HL-60 (cell line): ENCODE measurements at regions not wholly inside any gene's neighbourhood (a gene's known extent, or its start where the extent isn't known, plus 50 kb on each side); places are given as distances from the start of the nearest gene placed in this dataset.

Source experiments
- DNase-seq, 2 experiments: peaks; one replicate each; pipeline ENCODE4 v3.0.0-alpha.2; 2010 to 2020; ENCODE audit warnings: low read depth in 1 of 2, low spot score in 1 of 2
- H3K27ac ChIP-seq: fragments of 250-450 bp; sonication (Bioruptor Pico); replicated peaks from 2 replicates; pipeline ENCODE4 v1.5.1; 2020; ENCODE audit warnings: mild to moderate bottlenecking, moderate library complexity
- H3K27me3 ChIP-seq: fragments of 250-450 bp; sonication (Bioruptor Pico); 2 replicates; pipeline ENCODE4 v1.5.1; 2021; ENCODE audit warnings: mild to moderate bottlenecking, moderate library complexity; ENCODE audit not compliant: insufficient read depth, poor library complexity, severe bottlenecking
- H3K4me3 ChIP-seq: replicated peaks from 2 replicates; pipeline ENCODE4 v1.5.1; 2011; ENCODE audit warnings: mild to moderate bottlenecking, control low read depth, low read length; ENCODE audit not compliant: insufficient read depth
- GABPA ChIP-seq: IDR thresholded peaks from 2 replicates; pipeline ENCODE4 v1.6.1; 2012; ENCODE audit warnings: low read depth
- POLR2AphosphoS5 ChIP-seq: IDR thresholded peaks from 2 replicates; pipeline ENCODE4 v1.6.1; 2012; ENCODE audit warnings: low read depth
- SPI1 ChIP-seq: IDR thresholded peaks from 2 replicates; pipeline ENCODE4 v1.6.1; 2012; ENCODE audit warnings: low read depth, mild to moderate bottlenecking, borderline replicate concordance
- TF ChIP-seq, protein P1 (sequence below): IDR thresholded peaks from 2 replicates; pipeline ENCODE4 v1.6.1; 2012; ENCODE audit warnings: low read depth; ENCODE audit not compliant: insufficient replicate concordance
- TF ChIP-seq, protein P2 (sequence below): IDR thresholded peaks from one replicate; pipeline ENCODE4 v1.5.1; 2011; ENCODE audit warnings: low read length, control low read depth, inconsistent platforms; ENCODE audit not compliant: insufficient read depth

GRCh38 chr4:30028826-30029225 is 691.3 kb upstream of the PCDH7 start:
- TF ChIP-seq SPI1, result no peak
- no peak for TF ChIP-seq POLR2AphosphoS5
- no peak for TF ChIP-seq GABPA
- TF ChIP-seq, protein P1, sequence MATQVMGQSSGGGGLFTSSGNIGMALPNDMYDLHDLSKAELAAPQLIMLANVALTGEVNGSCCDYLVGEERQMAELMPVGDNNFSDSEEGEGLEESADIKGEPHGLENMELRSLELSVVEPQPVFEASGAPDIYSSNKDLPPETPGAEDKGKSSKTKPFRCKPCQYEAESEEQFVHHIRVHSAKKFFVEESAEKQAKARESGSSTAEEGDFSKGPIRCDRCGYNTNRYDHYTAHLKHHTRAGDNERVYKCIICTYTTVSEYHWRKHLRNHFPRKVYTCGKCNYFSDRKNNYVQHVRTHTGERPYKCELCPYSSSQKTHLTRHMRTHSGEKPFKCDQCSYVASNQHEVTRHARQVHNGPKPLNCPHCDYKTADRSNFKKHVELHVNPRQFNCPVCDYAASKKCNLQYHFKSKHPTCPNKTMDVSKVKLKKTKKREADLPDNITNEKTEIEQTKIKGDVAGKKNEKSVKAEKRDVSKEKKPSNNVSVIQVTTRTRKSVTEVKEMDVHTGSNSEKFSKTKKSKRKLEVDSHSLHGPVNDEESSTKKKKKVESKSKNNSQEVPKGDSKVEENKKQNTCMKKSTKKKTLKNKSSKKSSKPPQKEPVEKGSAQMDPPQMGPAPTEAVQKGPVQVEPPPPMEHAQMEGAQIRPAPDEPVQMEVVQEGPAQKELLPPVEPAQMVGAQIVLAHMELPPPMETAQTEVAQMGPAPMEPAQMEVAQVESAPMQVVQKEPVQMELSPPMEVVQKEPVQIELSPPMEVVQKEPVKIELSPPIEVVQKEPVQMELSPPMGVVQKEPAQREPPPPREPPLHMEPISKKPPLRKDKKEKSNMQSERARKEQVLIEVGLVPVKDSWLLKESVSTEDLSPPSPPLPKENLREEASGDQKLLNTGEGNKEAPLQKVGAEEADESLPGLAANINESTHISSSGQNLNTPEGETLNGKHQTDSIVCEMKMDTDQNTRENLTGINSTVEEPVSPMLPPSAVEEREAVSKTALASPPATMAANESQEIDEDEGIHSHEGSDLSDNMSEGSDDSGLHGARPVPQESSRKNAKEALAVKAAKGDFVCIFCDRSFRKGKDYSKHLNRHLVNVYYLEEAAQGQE, result no peak
- TF ChIP-seq, protein P2, sequence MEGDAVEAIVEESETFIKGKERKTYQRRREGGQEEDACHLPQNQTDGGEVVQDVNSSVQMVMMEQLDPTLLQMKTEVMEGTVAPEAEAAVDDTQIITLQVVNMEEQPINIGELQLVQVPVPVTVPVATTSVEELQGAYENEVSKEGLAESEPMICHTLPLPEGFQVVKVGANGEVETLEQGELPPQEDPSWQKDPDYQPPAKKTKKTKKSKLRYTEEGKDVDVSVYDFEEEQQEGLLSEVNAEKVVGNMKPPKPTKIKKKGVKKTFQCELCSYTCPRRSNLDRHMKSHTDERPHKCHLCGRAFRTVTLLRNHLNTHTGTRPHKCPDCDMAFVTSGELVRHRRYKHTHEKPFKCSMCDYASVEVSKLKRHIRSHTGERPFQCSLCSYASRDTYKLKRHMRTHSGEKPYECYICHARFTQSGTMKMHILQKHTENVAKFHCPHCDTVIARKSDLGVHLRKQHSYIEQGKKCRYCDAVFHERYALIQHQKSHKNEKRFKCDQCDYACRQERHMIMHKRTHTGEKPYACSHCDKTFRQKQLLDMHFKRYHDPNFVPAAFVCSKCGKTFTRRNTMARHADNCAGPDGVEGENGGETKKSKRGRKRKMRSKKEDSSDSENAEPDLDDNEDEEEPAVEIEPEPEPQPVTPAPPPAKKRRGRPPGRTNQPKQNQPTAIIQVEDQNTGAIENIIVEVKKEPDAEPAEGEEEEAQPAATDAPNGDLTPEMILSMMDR, result no peak
- H3K27ac ChIP-seq, result no peak overlapping the region
- no peak for DNase-seq

GRCh38 chr4:30056016-30056766 is 664.0 kb upstream of the PCDH7 start:
- TF ChIP-seq, protein P1, result no peak
- TF ChIP-seq POLR2AphosphoS5 (no peak), SPI1 (no peak), GABPA (no peak)
- TF ChIP-seq, protein P2, result no peak
- Histone ChIP-seq H3K27ac (no peak overlapping the region), H3K27me3 (no peaks in the 10 kb centered on the region), H3K4me3 (no peak overlapping the region)
- no peak for DNase-seq

More at GRCh38 chr4:30028826-30029225, 691.3 kb upstream of the PCDH7 start:
- no peaks in the 10 kb centered on the region for H3K27me3 ChIP-seq
- no peak overlapping the region for H3K4me3 ChIP-seq

GRCh38 chr4:30068234-30068633 is 651.9 kb upstream of the PCDH7 start:
- TF ChIP-seq SPI1, result no peak
- TF ChIP-seq, protein P2, result no peak
- TF ChIP-seq, protein P1, result no peak
- TF ChIP-seq POLR2AphosphoS5, result no peak
- TF ChIP-seq GABPA, result no peak
- no peak overlapping the region for H3K4me3 ChIP-seq
- H3K27ac ChIP-seq, result no peak overlapping the region
- no peak for DNase-seq
- H3K27me3 ChIP-seq, result no peaks in the 10 kb centered on the region
